Stimulated activated naive CD8-positive, alpha-beta T cell treated with anti-CD3 and anti-CD28 coated beads, Interleukin-15, amount 100 ng/mL, for 72 hours (primary cell): ENCODE measurements at regions not wholly inside any gene's neighbourhood (a gene's known extent, or its start where the extent isn't known, plus 50 kb on each side); places are given as distances from the start of the nearest gene placed in this dataset.

Experiments used
- ATAC-seq: fragments of 150-1000 bp; cut with Tn5 transposase; 2 replicates; pipeline ENCODE4 v1.10.0; 2021; ENCODE audit warnings: mild to moderate bottlenecking, moderate library complexity
- DNase-seq, 2 donors: peaks; one replicate each; pipeline ENCODE4 v3.0.0; 2021 to 2022
- H3K27ac Mint-ChIP-seq, 2 donors: one replicate each; pipeline ENCODE4 v1.8.0; 2022; ENCODE audit warnings: mild to moderate bottlenecking in 2 of 2, mixed read lengths in 2 of 2, moderate library complexity in 2 of 2
- H3K27me3 Mint-ChIP-seq: one replicate; pipeline ENCODE4 v1.8.0; 2022; ENCODE audit warnings: mixed read lengths
- H3K4me1 Mint-ChIP-seq: one replicate; pipeline ENCODE4 v1.8.0; 2022; ENCODE audit warnings: mild to moderate bottlenecking, mixed read lengths
- H3K4me3 Mint-ChIP-seq, 2 donors: one replicate each; pipeline ENCODE4 v1.8.0; 2022; ENCODE audit warnings: mild to moderate bottlenecking in 2 of 2, mixed read lengths in 2 of 2, moderate library complexity in 1 of 2
- H3K9me3 Mint-ChIP-seq, 2 donors: one replicate each; pipeline ENCODE4 v1.8.0; 2022; ENCODE audit warnings: mixed read lengths in 2 of 2

GRCh38 chr6:141131616-141132015 is 1001.1 kb upstream of the GJE1 start:
- DNase-seq (no peak), ATAC-seq (no peak)
- Mint-ChIP-seq H3K27me3 (no peaks in the 10 kb centered on the region), H3K4me3 (no peak overlapping the region), H3K9me3 (no peaks in the 10 kb centered on the region), H3K4me1 (no peaks in the 10 kb centered on the region), H3K27ac (no peak overlapping the region)

GRCh38 chr6:141123497-141123896 is 1009.2 kb upstream of the GJE1 start:
- no peaks in the 10 kb centered on the region for H3K4me1 Mint-ChIP-seq
- H3K9me3 Mint-ChIP-seq: no peaks in the 10 kb centered on the region
- DNase-seq (no peak), ATAC-seq (no peak)
- H3K4me3 Mint-ChIP-seq: no peak overlapping the region
- H3K27me3 Mint-ChIP-seq: no peaks in the 10 kb centered on the region
- H3K27ac Mint-ChIP-seq: no peak overlapping the region

GRCh38 chr6:141123049-141123448 is 1009.7 kb upstream of the GJE1 start:
- Mint-ChIP-seq H3K4me3 (no peak overlapping the region), H3K9me3 (no peaks in the 10 kb centered on the region), H3K4me1 (no peaks in the 10 kb centered on the region), H3K27ac (peak overlapping the region in 1 of 2 donors; percentile 22), H3K27me3 (no peaks in the 10 kb centered on the region)
- DNase-seq (no peak), ATAC-seq (no peak)

GRCh38 chr6:141118991-141119390 is 1013.7 kb upstream of the GJE1 start:
- Mint-ChIP-seq H3K27ac (no peak overlapping the region), H3K4me1 (no peaks in the 10 kb centered on the region), H3K27me3 (no peaks in the 10 kb centered on the region), H3K9me3 (no peaks in the 10 kb centered on the region), H3K4me3 (no peak overlapping the region)
- no peak for DNase-seq
- ATAC-seq: no peak

- no peaks in the 10 kb centered on the region for H3K4me1 Mint-ChIP-seq
- H3K4me3 Mint-ChIP-seq: no peak overlapping the region
- H3K27me3 Mint-ChIP-seq: no peaks in the 10 kb centered on the region
- no peak overlapping the region for H3K27ac Mint-ChIP-seq
- H3K9me3 Mint-ChIP-seq: no peaks in the 10 kb centered on the region
- ATAC-seq: no peak
- DNase-seq: no peak
These were observed 1014.9 kb upstream of the GJE1 start for GRCh38 chr6:141117874-141118273.

- H3K27me3 Mint-ChIP-seq: no peaks in the 10 kb centered on the region
- H3K4me1 Mint-ChIP-seq: no peaks in the 10 kb centered on the region
- H3K27ac Mint-ChIP-seq: no peak overlapping the region
- no peaks in the 10 kb centered on the region for H3K9me3 Mint-ChIP-seq
- no peak for DNase-seq
- H3K4me3 Mint-ChIP-seq: no peak overlapping the region
- no peak for ATAC-seq
These were observed 1022.2 kb upstream of the GJE1 start for GRCh38 chr6:141110481-141110880.

GRCh38 chr6:141107591-141108160 is 1025.0 kb upstream of the GJE1 start:
- H3K9me3 Mint-ChIP-seq: no peaks in the 10 kb centered on the region
- no peak overlapping the region for H3K27ac Mint-ChIP-seq
- no peak overlapping the region for H3K4me3 Mint-ChIP-seq
- H3K4me1 Mint-ChIP-seq: no peaks in the 10 kb centered on the region
- no peaks in the 10 kb centered on the region for H3K27me3 Mint-ChIP-seq
- ATAC-seq (peak; percentile 50), DNase-seq (no peak)

GRCh38 chr6:141105481-141105880 is 1027.2 kb upstream of the GJE1 start:
- DNase-seq (no peak), ATAC-seq (no peak)
- no peak overlapping the region for H3K27ac Mint-ChIP-seq
- H3K4me1 Mint-ChIP-seq: no peaks in the 10 kb centered on the region
- H3K4me3 Mint-ChIP-seq: no peak overlapping the region
- H3K9me3 Mint-ChIP-seq: no peaks in the 10 kb centered on the region
- H3K27me3 Mint-ChIP-seq: no peaks in the 10 kb centered on the region

- Mint-ChIP-seq H3K9me3 (no peaks in the 10 kb centered on the region), H3K27ac (no peak overlapping the region), H3K27me3 (peaks cover 9% of the 10 kb centered on the region), H3K4me1 (no peaks in the 10 kb centered on the region), H3K4me3 (no peak overlapping the region)
- ATAC-seq (peak; percentile 20), DNase-seq (no peak)
These were observed 1029.5 kb upstream of the GJE1 start for GRCh38 chr6:141103246-141103645.

- no peak for DNase-seq
- Mint-ChIP-seq H3K27ac (no peak overlapping the region), H3K4me1 (no peaks in the 10 kb centered on the region), H3K27me3 (peaks cover 17% of the 10 kb centered on the region), H3K4me3 (no peak overlapping the region), H3K9me3 (no peaks in the 10 kb centered on the region)
- ATAC-seq: no peak
These were observed 1035.3 kb upstream of the GJE1 start for GRCh38 chr6:141097471-141097870.

- ATAC-seq (no peak), DNase-seq (no peak)
- no peak overlapping the region for H3K4me3 Mint-ChIP-seq
- H3K27ac Mint-ChIP-seq: peak overlapping the region in 1 of 2 donors; percentile 19
- no peaks in the 10 kb centered on the region for H3K4me1 Mint-ChIP-seq
- no peaks in the 10 kb centered on the region for H3K9me3 Mint-ChIP-seq
- H3K27me3 Mint-ChIP-seq: peaks cover 17% of the 10 kb centered on the region
These were observed 1037.4 kb upstream of the GJE1 start for GRCh38 chr6:141095308-141095707.

- DNase-seq (no peak), ATAC-seq (no peak)
- H3K27ac Mint-ChIP-seq: no peak overlapping the region
- H3K4me1 Mint-ChIP-seq: no peaks in the 10 kb centered on the region
- no peak overlapping the region for H3K4me3 Mint-ChIP-seq
- no peaks in the 10 kb centered on the region for H3K27me3 Mint-ChIP-seq
- no peaks in the 10 kb centered on the region for H3K9me3 Mint-ChIP-seq
These were observed 1044.6 kb upstream of the GJE1 start for GRCh38 chr6:141088171-141088570.

- Mint-ChIP-seq H3K4me3 (no peak overlapping the region), H3K27me3 (no peaks in the 10 kb centered on the region), H3K4me1 (no peaks in the 10 kb centered on the region), H3K9me3 (no peaks in the 10 kb centered on the region), H3K27ac (no peak overlapping the region)
- peak in 1 of 2 donors; percentile 3 for DNase-seq
- ATAC-seq: peak; percentile 53
These were observed 1055.1 kb upstream of the GJE1 start for GRCh38 chr6:141077355-141078333.

- no peaks in the 10 kb centered on the region for H3K4me1 Mint-ChIP-seq
- ATAC-seq: no peak
- no peak overlapping the region for H3K27ac Mint-ChIP-seq
These were observed 1075.0 kb upstream of the GJE1 start for GRCh38 chr6:141057761-141058160.

GRCh38 chr6:141056945-141057625 is 1075.6 kb upstream of the GJE1 start:
- ATAC-seq (no peak), DNase-seq (no peak)
- Mint-ChIP-seq H3K4me3 (no peak overlapping the region), H3K27ac (no peak overlapping the region), H3K4me1 (no peaks in the 10 kb centered on the region), H3K27me3 (no peaks in the 10 kb centered on the region), H3K9me3 (no peaks in the 10 kb centered on the region)

More at GRCh38 chr6:141057761-141058160, 1075.0 kb upstream of the GJE1 start:
- no peak for DNase-seq
- H3K4me3 Mint-ChIP-seq: no peak overlapping the region
- H3K27me3 Mint-ChIP-seq: no peaks in the 10 kb centered on the region
- no peaks in the 10 kb centered on the region for H3K9me3 Mint-ChIP-seq

- Mint-ChIP-seq H3K4me3 (no peak overlapping the region), H3K27me3 (no peaks in the 10 kb centered on the region), H3K27ac (no peak overlapping the region), H3K9me3 (no peaks in the 10 kb centered on the region), H3K4me1 (no peaks in the 10 kb centered on the region)
- no peak for ATAC-seq
- DNase-seq: no peak
These were observed 1082.3 kb upstream of the GJE1 start for GRCh38 chr6:141050471-141050870.
